A549 (cell line): ENCODE measurements at regions not wholly inside any gene's neighbourhood (a gene's known extent, or its start where the extent isn't known, plus 50 kb on each side); places are given as distances from the start of the nearest gene placed in this dataset.

Experiments used
- ATAC-seq, 2 experiments: fragments of 200-7000 bp in 1 of 2; fragments of >200 bp in 1 of 2; cut with Nextera tagmentation in 1 of 2; cut with Tn5 transposase in 1 of 2; 3 replicates each; pipeline versions ENCODE4 v1.8.0 to v1.9.1; 2018 to 2020; ENCODE audit warnings: mild to moderate bottlenecking in 1 of 2, moderate library complexity in 1 of 2
- CTCF ChIA-PET: fragments of 300-600 bp; sonication (Branson Sonifier 250); formaldehyde crosslinking; extraction: SDS; loops from one replicate; lab custom pipeline; 2021; ENCODE audit warnings: antibody characterized with exemption, inconsistent platforms; lab: Yijun Ruan, JAX
- POLR2A ChIA-PET: fragments of 350-600 bp; formaldehyde crosslinking; extraction: SDS; loops from one replicate; lab custom pipeline; 2021; ENCODE audit warnings: antibody characterized with exemption, inconsistent platforms; lab: Yijun Ruan, JAX
- DNase-seq, 2 experiments: peaks; one replicate each; pipeline versions ENCODE4 v3.0.0 to v3.0.0-alpha.2; 2011 to 2016; ENCODE audit warnings: low read depth in 1 of 2, low spot score in 1 of 2
- FAIRE-seq: peaks from 2 replicates; lab custom pipeline; 2011; peaks lifted over from hg19 to GRCh38; lab: Jason Lieb, UNC
- H3K27ac ChIP-seq, 2 experiments: fragments of >200 bp; sonication (Bioruptor Twin); formaldehyde crosslinking; 3 replicates each; pipeline ENCODE4 v1.5.1; 2016 to 2017
- H3K4me1 ChIP-seq: fragments of >200 bp; sonication (Bioruptor Twin); formaldehyde crosslinking; 3 replicates; pipeline ENCODE4 v1.6.1; 2016
- H3K4me2 ChIP-seq: fragments of >200 bp; sonication (Bioruptor Twin); formaldehyde crosslinking; 3 replicates; pipeline ENCODE4 v1.6.1; 2016
- H3K4me3 ChIP-seq: fragments of >200 bp; sonication (Bioruptor Twin); formaldehyde crosslinking; 3 replicates; pipeline ENCODE4 v1.5.1; 2016
- H3K9me3 ChIP-seq: fragments of >200 bp; sonication (Bioruptor Twin); formaldehyde crosslinking; 3 replicates; pipeline ENCODE4 v1.6.1; 2016
- CBX2 ChIP-seq: fragments of 200-600 bp; sonication (generic); IDR thresholded peaks from 2 replicates; pipeline ENCODE4 v1.6.1; 2016; ENCODE audit warnings: low read depth, mild to moderate bottlenecking, borderline replicate concordance
- CBX8 ChIP-seq: fragments of 200-600 bp; sonication (generic); IDR thresholded peaks from 2 replicates; pipeline ENCODE4 v1.6.1; 2016
- EHF ChIP-seq: fragments of 250-450 bp; sonication (Bioruptor Pico); IDR thresholded peaks from 2 replicates; pipeline ENCODE4 v1.5.0; 2020; ENCODE audit warnings: mild to moderate bottlenecking
- ELK1 ChIP-seq: fragments of 150-350 bp; IDR thresholded peaks from 2 replicates; pipeline ENCODE4 v1.6.1; 2014; ENCODE audit warnings: low read depth, mild to moderate bottlenecking, low read length
- FOXS1 ChIP-seq: fragments of 250-450 bp; sonication (Bioruptor Pico); IDR thresholded peaks from 2 replicates; pipeline ENCODE4 v1.5.0; 2020; ENCODE audit warnings: mild to moderate bottlenecking, moderate library complexity
- HDAC2 ChIP-seq: fragments of 200-600 bp; sonication (generic); IDR thresholded peaks from 2 replicates; pipeline ENCODE4 v1.6.1; 2016
- HMGXB4 ChIP-seq: fragments of 250-450 bp; sonication (Bioruptor Pico); IDR thresholded peaks from 2 replicates; pipeline ENCODE4 v1.5.0; 2021; ENCODE audit warnings: mild to moderate bottlenecking, moderate library complexity, borderline replicate concordance
- HOXB13 ChIP-seq: fragments of 250-450 bp; sonication (Bioruptor Pico); IDR thresholded peaks from 2 replicates; pipeline ENCODE4 v1.5.0; 2020; ENCODE audit warnings: low read depth, mild to moderate bottlenecking, moderate library complexity
- HOXB5 ChIP-seq: fragments of 250-450 bp; sonication (Bioruptor Pico); IDR thresholded peaks from 2 replicates; pipeline ENCODE4 v1.5.0; 2020; ENCODE audit warnings: mild to moderate bottlenecking, moderate library complexity
- JUN ChIP-seq, 2 experiments: fragments of >200 bp; sonication (Bioruptor Twin); formaldehyde crosslinking; IDR thresholded peaks; 2 replicates in 1 of 2; 3 replicates in 1 of 2; pipeline ENCODE4 v1.6.1; 2016 to 2017
- JUNB ChIP-seq: fragments of >200 bp; sonication (Bioruptor Twin); formaldehyde crosslinking; IDR thresholded peaks from 2 replicates; pipeline ENCODE4 v1.6.1; 2016
- KDM1A ChIP-seq: fragments of 200-600 bp; sonication (generic); IDR thresholded peaks from 2 replicates; pipeline ENCODE4 v1.6.1; 2016; ENCODE audit warnings: low read depth, mild to moderate bottlenecking
- KDM5A ChIP-seq: fragments of 200-600 bp; sonication (generic); IDR thresholded peaks from 2 replicates; pipeline ENCODE4 v1.6.1; 2016; ENCODE audit warnings: antibody characterized with exemption, mild to moderate bottlenecking
- MAFK ChIP-seq: fragments of 450-650 bp; IDR thresholded peaks from 2 replicates; pipeline ENCODE4 v1.6.1; 2014; ENCODE audit not compliant: partially characterized antibody
- PHF8 ChIP-seq: fragments of 200-600 bp; sonication (generic); IDR thresholded peaks from 2 replicates; pipeline ENCODE4 v1.6.1; 2016; ENCODE audit warnings: low read depth, mild to moderate bottlenecking, antibody characterized with exemption, moderate library complexity, borderline replicate concordance
- POLR2AphosphoS2 ChIP-seq: conservative IDR thresholded peaks from 2 replicates; pipeline ENCODE4 v1.6.1; 2012; ENCODE audit warnings: low read length, improper control_type of control experiment, inconsistent platforms
- RARB ChIP-seq: fragments of 250-450 bp; sonication (Bioruptor Pico); IDR thresholded peaks from 2 replicates; pipeline ENCODE4 v1.8.0; 2021; ENCODE audit warnings: mild to moderate bottlenecking, moderate library complexity
- REST ChIP-seq: fragments of 200-600 bp; sonication (generic); IDR thresholded peaks from 2 replicates; pipeline ENCODE4 v1.6.1; 2016; ENCODE audit warnings: antibody characterized with exemption, mild to moderate bottlenecking, moderate library complexity
- SMC3 ChIP-seq: fragments of >200 bp; sonication (Bioruptor Twin); formaldehyde crosslinking; IDR thresholded peaks from 3 replicates; pipeline ENCODE4 v1.6.1; 2018; ENCODE audit warnings: inconsistent platforms
- SREBF2 ChIP-seq: fragments of 450-650 bp; IDR thresholded peaks from 2 replicates; pipeline ENCODE4 v1.6.1; 2014; ENCODE audit warnings: mild to moderate bottlenecking, moderate library complexity
- TP53 ChIP-seq: fragments of 250-450 bp; sonication (Bioruptor Pico); IDR thresholded peaks from 2 replicates; pipeline ENCODE4 v1.5.0; 2021; ENCODE audit warnings: mild to moderate bottlenecking, moderate library complexity
- USF2 ChIP-seq: fragments of 450-650 bp; IDR thresholded peaks from 2 replicates; pipeline ENCODE4 v1.6.1; 2014; ENCODE audit warnings: antibody characterized with exemption
- ZNF302 ChIP-seq: fragments of 250-450 bp; sonication (Bioruptor Pico); IDR thresholded peaks from 2 replicates; pipeline ENCODE4 v1.9.0; 2021; ENCODE audit warnings: inconsistent platforms, mild to moderate bottlenecking, moderate library complexity
- WGBS: methylation state at CpG from one replicate; pipeline ENCODE4 v1.1.6; 2017; ENCODE audit errors: missing lambda C conversion rate; 5-methylcytosine and 5-hydroxymethylcytosine counted together

- ChIA-PET POLR2A (no interaction called here), CTCF (no interaction called here)
- TF ChIP-seq KDM5A = no peak
- TF ChIP-seq POLR2AphosphoS2 = no peak
- TF ChIP-seq HMGXB4 (CRISPR knock-in tag) = no peak
- no peak for TF ChIP-seq CBX8
- TF ChIP-seq JUN (IDR thresholded peaks at IDR 0.05) = no peak
- TF ChIP-seq HDAC2 = no peak
- TF ChIP-seq CBX2 = no peak
- TF ChIP-seq SREBF2 = no peak
- no peak for TF ChIP-seq FOXS1 (CRISPR knock-in tag)
- no peak for TF ChIP-seq EHF (CRISPR knock-in tag)
- no peak for TF ChIP-seq PHF8
- TF ChIP-seq ELK1 = no peak
- no peak for TF ChIP-seq USF2
- no peak for TF ChIP-seq SMC3
- no peak for ATAC-seq
- WGBS = 4% methylated on average over 3 of the region's 3 CpGs
- Histone ChIP-seq H3K27ac (no peak overlapping the region), H3K4me3 (no peak overlapping the region), H3K4me1 (no peaks in the 10 kb centered on the region), H3K9me3 (no peaks in the 10 kb centered on the region), H3K4me2 (no peak overlapping the region)
- no peak for FAIRE-seq
- DNase-seq = no peak
Observed at GRCh38 chr4:81679315-81679714, 207.6 kb upstream of the RASGEF1B start.

GRCh38 chr4:81678801-81679200, 207.1 kb upstream of the RASGEF1B start:
- no peak for FAIRE-seq
- Histone ChIP-seq H3K27ac (no peak overlapping the region), H3K4me1 (no peaks in the 10 kb centered on the region), H3K4me3 (no peak overlapping the region)
- no peak for TF ChIP-seq ZNF302
- no peak for TF ChIP-seq EHF (CRISPR knock-in tag)
- no peak for TF ChIP-seq FOXS1 (CRISPR knock-in tag)
- TF ChIP-seq JUNB = no peak
- no peak for TF ChIP-seq PHF8
- TF ChIP-seq HOXB13 (CRISPR knock-in tag) = no peak
- TF ChIP-seq KDM1A = no peak
- no peak for TF ChIP-seq MAFK
- no peak for TF ChIP-seq REST
- no peak for TF ChIP-seq RARB (CRISPR knock-in tag)
- TF ChIP-seq JUN (IDR thresholded peaks at IDR 0.05) = no peak
- TF ChIP-seq TP53 (CRISPR knock-in tag) = no peak
- TF ChIP-seq HOXB5 = no peak
- TF ChIP-seq, all 56 proteins: peak for 0
- ATAC-seq = no peak
- no peak for DNase-seq
- POLR2A ChIA-PET = no interaction called here
- Histone ChIP-seq H3K9me3 (no peaks in the 10 kb centered on the region), H3K4me2 (no peak overlapping the region)
- 64% methylated on average over 3 of the region's 3 CpGs for WGBS
- CTCF ChIA-PET = no interaction called here
